Endodermal cell (in vitro differentiated cells): ENCODE measurements at regions not wholly inside any gene's neighbourhood (a gene's known extent, or its start where the extent isn't known, plus 50 kb on each side); places are given as distances from the start of the nearest gene placed in this dataset.

Experiments used
- DNase-seq: peaks from one replicate; pipeline ENCODE4 v3.0.0-alpha.2; 2017
- H3K27ac ChIP-seq: 2 replicates; pipeline ENCODE4 v1.5.1; 2013; ENCODE audit warnings: mild to moderate bottlenecking, low read depth, low read length, moderate library complexity
- H3K27me3 ChIP-seq: 2 replicates; pipeline ENCODE4 v1.6.1; 2013; ENCODE audit warnings: mild to moderate bottlenecking, low read length, moderate library complexity; ENCODE audit not compliant: insufficient read depth, control insufficient read depth, poor library complexity, severe bottlenecking
- H3K36me3 ChIP-seq: 2 replicates; pipeline ENCODE4 v1.7.0; 2013; ENCODE audit warnings: mild to moderate bottlenecking, low read length, moderate library complexity; ENCODE audit not compliant: control insufficient read depth, insufficient read depth
- H3K4me1 ChIP-seq: one replicate; pipeline ENCODE4 v1.7.0; 2013; ENCODE audit warnings: low read length; ENCODE audit not compliant: control insufficient read depth, insufficient read depth
- H3K4me3 ChIP-seq: 2 replicates; pipeline ENCODE4 v1.5.1; 2013; ENCODE audit warnings: mild to moderate bottlenecking, low read length, moderate library complexity
- H3K9ac ChIP-seq: 2 replicates; pipeline ENCODE4 v1.6.1; 2013; ENCODE audit warnings: mild to moderate bottlenecking, low read length, moderate library complexity; ENCODE audit not compliant: poor library complexity, severe bottlenecking; ENCODE audit errors: extremely low read depth
- H3K9me3 ChIP-seq: 2 replicates; pipeline ENCODE4 v1.6.1; 2013; ENCODE audit warnings: mild to moderate bottlenecking, low read length, moderate library complexity; ENCODE audit not compliant: control insufficient read depth
- H3K27ac Mint-ChIP-seq: 2 replicates; pipeline ENCODE4 v1.8.0; 2020; ENCODE audit warnings: mixed read lengths
- H3K27me3 Mint-ChIP-seq: 2 replicates; pipeline ENCODE4 v1.8.0; 2021; ENCODE audit warnings: mild to moderate bottlenecking, mixed read lengths; ENCODE audit not compliant: insufficient read depth
- H3K36me3 Mint-ChIP-seq: 2 replicates; pipeline ENCODE4 v1.8.0; 2020; ENCODE audit warnings: low read depth, mixed read lengths
- H3K4me1 Mint-ChIP-seq: 2 replicates; pipeline ENCODE4 v1.8.0; 2020; ENCODE audit warnings: mixed read lengths
- H3K4me3 Mint-ChIP-seq: 2 replicates; pipeline ENCODE4 v1.8.0; 2020; ENCODE audit warnings: mild to moderate bottlenecking, moderate library complexity, mixed read lengths
- H3K9me3 Mint-ChIP-seq: 2 replicates; pipeline ENCODE4 v1.8.0; 2020; ENCODE audit warnings: mild to moderate bottlenecking, mixed read lengths
- WGBS, 2 experiments: methylation state at CpG; one replicate each; pipeline versions ENCODE4 v1.1.5 to v1.1.7; 2013; ENCODE audit warnings: missing lambda C conversion rate in 2 of 2, mixed read lengths in 1 of 2; ENCODE audit not compliant: insufficient coverage in 1 of 2, insufficient read length in 1 of 2; 5-methylcytosine and 5-hydroxymethylcytosine counted together
- TF ChIP-seq, protein P1 (sequence below): fragments of 200-600 bp; sonication (generic); conservative IDR thresholded peaks from 2 replicates; pipeline ENCODE4 v1.5.0; 2021; ENCODE audit warnings: antibody characterized with exemption, mild to moderate bottlenecking

- H3K9ac ChIP-seq = no peak overlapping the region
- H3K9me3 ChIP-seq = no peaks in the 10 kb centered on the region
These were observed 296.1 kb downstream of the DHX35 start for GRCh38 chr20:39258253-39258652.

DNA sequence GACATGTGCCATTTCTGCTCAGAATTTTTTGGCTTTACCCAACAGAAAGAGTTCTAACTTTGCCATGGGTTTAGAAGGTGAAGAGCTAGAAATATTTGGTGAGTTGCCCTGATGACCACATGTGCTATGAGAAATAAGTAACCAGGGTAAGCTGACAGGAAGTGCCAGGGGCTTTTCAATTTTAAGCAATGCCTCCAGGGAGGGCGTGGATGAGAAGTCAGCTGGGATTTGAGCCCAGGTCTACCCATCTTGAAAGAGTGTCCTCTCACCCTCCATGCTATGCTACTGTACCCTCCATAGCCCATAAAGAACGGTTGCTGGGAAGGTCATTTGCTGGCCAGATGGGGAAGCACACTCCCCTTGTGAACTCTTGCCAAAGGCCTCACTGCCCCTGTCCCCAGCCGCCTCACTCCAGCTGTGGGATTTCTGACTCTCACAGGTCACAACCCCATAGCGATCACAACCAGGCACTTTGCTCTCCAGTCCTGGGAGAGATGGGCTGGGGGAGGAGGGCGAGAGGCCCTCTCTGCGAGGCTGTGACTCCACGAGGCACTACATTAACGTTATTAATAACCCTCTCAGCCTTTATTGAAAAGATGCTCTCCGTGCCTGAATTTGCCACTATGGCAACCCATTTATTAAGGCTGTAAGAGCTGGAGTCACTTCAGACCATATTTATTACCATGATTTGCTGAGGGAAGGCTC lies 291.1 kb downstream of the DHX35 start:
- Histone ChIP-seq H3K27me3 (no peaks in the 10 kb centered on the region), H3K27ac (no peak overlapping the region), H3K36me3 (no peaks in the 10 kb centered on the region), H3K4me1 (no peaks in the 10 kb centered on the region), H3K9me3 (no peaks in the 10 kb centered on the region), H3K9ac (no peak overlapping the region), H3K4me3 (no peak overlapping the region)
- H3K4me1 Mint-ChIP-seq = no peaks in the 10 kb centered on the region
- no peak overlapping the region for H3K4me3 Mint-ChIP-seq
- DNase-seq = no peak
- TF ChIP-seq, protein P1, sequence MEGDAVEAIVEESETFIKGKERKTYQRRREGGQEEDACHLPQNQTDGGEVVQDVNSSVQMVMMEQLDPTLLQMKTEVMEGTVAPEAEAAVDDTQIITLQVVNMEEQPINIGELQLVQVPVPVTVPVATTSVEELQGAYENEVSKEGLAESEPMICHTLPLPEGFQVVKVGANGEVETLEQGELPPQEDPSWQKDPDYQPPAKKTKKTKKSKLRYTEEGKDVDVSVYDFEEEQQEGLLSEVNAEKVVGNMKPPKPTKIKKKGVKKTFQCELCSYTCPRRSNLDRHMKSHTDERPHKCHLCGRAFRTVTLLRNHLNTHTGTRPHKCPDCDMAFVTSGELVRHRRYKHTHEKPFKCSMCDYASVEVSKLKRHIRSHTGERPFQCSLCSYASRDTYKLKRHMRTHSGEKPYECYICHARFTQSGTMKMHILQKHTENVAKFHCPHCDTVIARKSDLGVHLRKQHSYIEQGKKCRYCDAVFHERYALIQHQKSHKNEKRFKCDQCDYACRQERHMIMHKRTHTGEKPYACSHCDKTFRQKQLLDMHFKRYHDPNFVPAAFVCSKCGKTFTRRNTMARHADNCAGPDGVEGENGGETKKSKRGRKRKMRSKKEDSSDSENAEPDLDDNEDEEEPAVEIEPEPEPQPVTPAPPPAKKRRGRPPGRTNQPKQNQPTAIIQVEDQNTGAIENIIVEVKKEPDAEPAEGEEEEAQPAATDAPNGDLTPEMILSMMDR = no peak
- no peaks in the 10 kb centered on the region for H3K9me3 Mint-ChIP-seq
- WGBS, 2 experiments = 78 to 87% methylated on average over 6 to 9 of the region's 9 CpGs
- H3K27me3 Mint-ChIP-seq = peaks cover 4% of the 10 kb centered on the region
- H3K27ac Mint-ChIP-seq = no peak overlapping the region
- no peaks in the 10 kb centered on the region for H3K36me3 Mint-ChIP-seq

More at GRCh38 chr20:39258253-39258652, 296.1 kb downstream of the DHX35 start:
- no peak overlapping the region for H3K4me3 Mint-ChIP-seq
- TF ChIP-seq, protein P1 = no peak
- no peak overlapping the region for H3K27ac Mint-ChIP-seq
- H3K36me3 Mint-ChIP-seq = no peaks in the 10 kb centered on the region
- Histone ChIP-seq H3K36me3 (no peaks in the 10 kb centered on the region), H3K27me3 (no peaks in the 10 kb centered on the region), H3K27ac (no peak overlapping the region), H3K4me3 (no peak overlapping the region), H3K4me1 (no peaks in the 10 kb centered on the region)
- no peaks in the 10 kb centered on the region for H3K9me3 Mint-ChIP-seq
- WGBS, 2 experiments = 76 to 100% methylated on average over 1 to 3 of the region's 4 CpGs
- no peaks in the 10 kb centered on the region for H3K4me1 Mint-ChIP-seq
- DNase-seq = no peak
- H3K27me3 Mint-ChIP-seq = peaks cover 1% of the 10 kb centered on the region

DNA sequence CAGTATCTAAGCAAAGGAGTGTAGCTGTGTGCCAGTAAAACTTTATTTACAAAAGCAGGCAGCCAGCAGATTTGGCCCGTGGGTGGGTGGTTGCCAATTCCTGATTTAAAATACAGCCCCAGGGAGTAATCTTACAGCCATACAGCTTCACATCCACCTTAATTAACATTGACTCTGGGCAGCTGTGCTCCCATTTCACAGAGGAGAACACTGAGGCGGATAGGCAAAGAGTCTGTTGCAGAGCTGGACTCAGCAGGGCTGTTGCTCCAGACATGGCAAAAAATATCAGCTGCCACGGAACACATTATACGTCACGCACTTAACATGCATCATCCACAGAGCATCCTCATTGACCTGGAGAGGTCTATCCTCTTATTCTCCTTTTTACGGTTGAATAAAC lies 289.9 kb downstream of the DHX35 start:
- Histone ChIP-seq H3K4me1 (no peaks in the 10 kb centered on the region), H3K9ac (no peak overlapping the region), H3K9me3 (no peaks in the 10 kb centered on the region), H3K36me3 (no peaks in the 10 kb centered on the region), H3K27ac (no peak overlapping the region), H3K4me3 (no peak overlapping the region), H3K27me3 (no peaks in the 10 kb centered on the region)
- no peaks in the 10 kb centered on the region for H3K36me3 Mint-ChIP-seq
- H3K4me3 Mint-ChIP-seq = no peak overlapping the region
- H3K27me3 Mint-ChIP-seq = peaks cover 6% of the 10 kb centered on the region
- H3K4me1 Mint-ChIP-seq = no peaks in the 10 kb centered on the region
- no peak for DNase-seq
- 86 to 93% methylated on average over 5 to 6 of the region's 6 CpGs for WGBS, 2 experiments
- no peak overlapping the region for H3K27ac Mint-ChIP-seq
- TF ChIP-seq, protein P1 = no peak
- no peaks in the 10 kb centered on the region for H3K9me3 Mint-ChIP-seq
